Tibial nerve (tissue), 4 donors: ENCODE measurements at regions not wholly inside any gene's neighbourhood (a gene's known extent, or its start where the extent isn't known, plus 50 kb on each side); places are given as distances from the start of the nearest gene placed in this dataset.
"Not testable (repeated sequence)": the region's sequence is repeated elsewhere in the genome, so short reads cannot be mapped to it uniquely, and the experiment has no call there.

Experiments used
- DNase-seq, 2 donors: peaks; one replicate each; pipeline ENCODE4 v3.0.0-alpha.2; 2019; ENCODE audit warnings: low spot score in 2 of 2
- H3K27ac ChIP-seq, 4 donors: fragments of 200-600 bp; sonication (generic) in 3 of 4; one replicate each; pipeline ENCODE4 v1.5.1; 2017 to 2019; ENCODE audit warnings: mild to moderate bottlenecking in 1 of 4
- H3K27me3 ChIP-seq, 2 donors: fragments of 200-600 bp; sonication (generic) in 1 of 2; one replicate each; pipeline versions ENCODE4 v1.5.1 to v1.6.0; 2017 to 2019
- H3K36me3 ChIP-seq, 3 donors: fragments of 200-600 bp; sonication (generic); one replicate each; pipeline ENCODE4 v1.5.1; 2018 to 2019
- H3K4me1 ChIP-seq, 4 donors: fragments of 200-600 bp; sonication (generic) in 3 of 4; one replicate each; pipeline ENCODE4 v1.5.1; 2017 to 2019
- H3K4me3 ChIP-seq, 4 donors: fragments of 200-600 bp; sonication (generic) in 3 of 4; one replicate each; pipeline ENCODE4 v1.5.1; 2017 to 2019; ENCODE audit warnings: mild to moderate bottlenecking in 1 of 4, moderate library complexity in 1 of 4
- H3K9me3 ChIP-seq, 4 donors: fragments of 200-600 bp; sonication (generic) in 3 of 4; one replicate each; pipeline ENCODE4 v1.5.1; 2017 to 2019
- EP300 ChIP-seq, 2 donors: sonication (generic); formaldehyde crosslinking; IDR thresholded peaks; one replicate each; pipeline ENCODE4 v1.6.1; 2017; ENCODE audit warnings: antibody characterized with exemption in 2 of 2, mild to moderate bottlenecking in 1 of 2
- POLR2A ChIP-seq, 2 donors: fragments of 450-650 bp; IDR thresholded peaks; one replicate each; pipeline ENCODE4 v1.6.1; 2017; ENCODE audit warnings: antibody characterized with exemption in 2 of 2, mild to moderate bottlenecking in 2 of 2, moderate library complexity in 2 of 2
- WGBS, 2 donors: methylation state at CpG; one replicate each; pipeline ENCODE4 v1.1.5; 2018; 5-methylcytosine and 5-hydroxymethylcytosine counted together
- TF ChIP-seq, protein P1 (sequence below), 5 experiments: fragments of 200-600 bp in 3 of 5; fragments of 450-650 bp in 2 of 5; sonication (generic) in 3 of 5; IDR thresholded peaks; one replicate each; pipeline ENCODE4 v1.5.1; 2016 to 2019; ENCODE audit warnings: antibody characterized with exemption in 5 of 5, mild to moderate bottlenecking in 3 of 5, moderate library complexity in 2 of 5

DNA sequence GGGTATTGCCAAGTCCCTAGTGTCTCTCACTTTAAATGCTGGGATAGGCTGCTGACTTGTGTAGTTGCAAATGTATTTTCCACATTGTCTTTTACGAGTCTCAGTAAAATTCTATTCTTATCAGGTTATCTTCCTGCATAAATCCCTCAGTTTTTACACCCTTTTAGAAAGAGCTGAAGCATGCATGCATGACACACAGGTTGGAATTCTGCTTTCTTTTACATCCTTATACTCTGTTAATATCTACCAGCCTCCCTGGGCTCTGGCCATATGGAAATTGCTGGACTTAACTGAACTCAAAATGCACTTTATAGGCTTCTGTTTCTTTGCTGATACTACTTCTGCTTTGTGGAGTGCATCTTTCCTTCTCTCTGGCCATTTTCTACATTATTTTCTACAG, 477.4 kb downstream of the FRK start:
- H3K36me3 ChIP-seq, result no peaks in the 10 kb centered on the region
- H3K4me3 ChIP-seq, result no peak overlapping the region
- TF ChIP-seq, protein P1, sequence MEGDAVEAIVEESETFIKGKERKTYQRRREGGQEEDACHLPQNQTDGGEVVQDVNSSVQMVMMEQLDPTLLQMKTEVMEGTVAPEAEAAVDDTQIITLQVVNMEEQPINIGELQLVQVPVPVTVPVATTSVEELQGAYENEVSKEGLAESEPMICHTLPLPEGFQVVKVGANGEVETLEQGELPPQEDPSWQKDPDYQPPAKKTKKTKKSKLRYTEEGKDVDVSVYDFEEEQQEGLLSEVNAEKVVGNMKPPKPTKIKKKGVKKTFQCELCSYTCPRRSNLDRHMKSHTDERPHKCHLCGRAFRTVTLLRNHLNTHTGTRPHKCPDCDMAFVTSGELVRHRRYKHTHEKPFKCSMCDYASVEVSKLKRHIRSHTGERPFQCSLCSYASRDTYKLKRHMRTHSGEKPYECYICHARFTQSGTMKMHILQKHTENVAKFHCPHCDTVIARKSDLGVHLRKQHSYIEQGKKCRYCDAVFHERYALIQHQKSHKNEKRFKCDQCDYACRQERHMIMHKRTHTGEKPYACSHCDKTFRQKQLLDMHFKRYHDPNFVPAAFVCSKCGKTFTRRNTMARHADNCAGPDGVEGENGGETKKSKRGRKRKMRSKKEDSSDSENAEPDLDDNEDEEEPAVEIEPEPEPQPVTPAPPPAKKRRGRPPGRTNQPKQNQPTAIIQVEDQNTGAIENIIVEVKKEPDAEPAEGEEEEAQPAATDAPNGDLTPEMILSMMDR (IDR thresholded peaks at IDR 0.05), result no peak
- TF ChIP-seq POLR2A (IDR thresholded peaks at IDR 0.05) (no peak), EP300 (IDR thresholded peaks at IDR 0.05) (no peak)
- WGBS, 2 donors, result 38 to 41% methylated on average over 1 of the region's 1 CpG
- H3K27me3 ChIP-seq, result no peaks in the 10 kb centered on the region
- no peaks in the 10 kb centered on the region for H3K9me3 ChIP-seq
- no peaks in the 10 kb centered on the region for H3K4me1 ChIP-seq
- H3K27ac ChIP-seq, result no peak overlapping the region
- DNase-seq, result no peak

DNA sequence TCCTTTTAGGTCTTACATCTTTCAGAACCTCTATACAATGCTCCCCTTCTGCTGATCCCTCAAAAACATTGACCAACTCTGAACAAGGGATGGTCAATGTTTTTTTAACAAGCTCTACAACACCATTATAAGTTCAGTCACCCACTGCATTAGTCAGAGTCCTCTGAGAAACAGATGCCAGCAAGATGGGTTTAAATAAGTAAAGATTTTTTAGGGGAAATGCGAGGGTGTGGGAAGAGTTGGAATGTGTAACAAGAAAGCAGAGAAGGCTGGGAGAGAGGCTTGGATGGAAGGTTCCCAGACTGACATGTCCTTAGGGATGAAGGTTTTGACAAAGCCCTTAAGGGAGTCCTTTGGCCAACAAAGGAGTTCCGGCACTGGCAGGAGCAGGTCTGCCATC, 478.3 kb downstream of the FRK start:
- no peak for DNase-seq
- no peak overlapping the region for H3K4me3 ChIP-seq
- no peak overlapping the region for H3K27ac ChIP-seq
- no peaks in the 10 kb centered on the region for H3K9me3 ChIP-seq
- no peaks in the 10 kb centered on the region for H3K4me1 ChIP-seq
- no peaks in the 10 kb centered on the region for H3K27me3 ChIP-seq
- WGBS, 2 donors, result 84% methylated on average over 2 of the region's 2 CpGs
- H3K36me3 ChIP-seq, result no peaks in the 10 kb centered on the region
- TF ChIP-seq POLR2A (IDR thresholded peaks at IDR 0.05) (no peak), EP300 (IDR thresholded peaks at IDR 0.05) (no peak)
- TF ChIP-seq, protein P1 (IDR thresholded peaks at IDR 0.05), result no peak

DNA sequence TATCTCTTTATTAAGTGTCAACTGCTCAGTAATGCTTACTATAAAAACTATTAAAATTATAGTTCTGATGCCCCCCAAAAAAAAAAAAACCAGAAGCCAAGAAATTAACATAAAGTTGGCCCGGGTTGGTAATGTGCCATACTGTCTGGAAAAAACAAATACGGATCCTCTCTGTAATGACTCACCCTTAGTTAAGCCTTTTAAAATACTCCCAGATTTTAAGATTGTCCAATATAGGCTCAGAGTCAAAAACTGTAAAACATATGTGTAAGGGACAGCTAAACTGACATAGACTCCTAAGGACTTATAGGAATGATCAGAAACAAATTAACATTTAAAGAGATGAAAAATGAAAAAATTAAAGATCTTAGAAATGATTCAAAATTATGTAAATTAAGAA, 481.1 kb downstream of the FRK start:
- H3K36me3 ChIP-seq, H3K9me3 ChIP-seq, H3K4me1 ChIP-seq, H3K27ac ChIP-seq, H3K27me3 ChIP-seq, H3K4me3 ChIP-seq, DNase-seq: not testable (repeated sequence)
- WGBS, 2 donors, result 93% methylated on average over 2 of the region's 2 CpGs

DNA sequence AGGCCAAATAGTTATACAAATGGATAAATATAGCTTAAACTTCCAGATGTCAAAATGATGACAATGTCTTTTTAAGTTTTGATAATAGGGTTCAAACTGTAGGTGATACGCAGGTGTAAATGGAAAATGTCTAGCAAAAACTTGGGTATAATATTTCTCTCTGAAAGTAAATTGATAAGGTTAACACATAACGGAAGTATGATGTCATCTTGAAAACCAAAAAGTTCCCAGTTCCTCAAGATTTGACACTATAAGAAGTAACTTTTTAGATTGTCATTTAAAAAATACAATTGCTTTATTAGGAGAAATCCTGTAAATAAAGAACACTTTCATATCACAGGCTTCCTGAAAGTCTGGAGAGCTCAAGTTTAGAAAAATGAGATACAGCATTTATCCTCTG, 483.4 kb downstream of the FRK start:
- DNase-seq, result no peak
- Histone ChIP-seq H3K4me1 (no peaks in the 10 kb centered on the region), H3K9me3 (no peaks in the 10 kb centered on the region), H3K36me3 (no peaks in the 10 kb centered on the region), H3K27me3 (no peaks in the 10 kb centered on the region), H3K4me3 (no peak overlapping the region), H3K27ac (no peak overlapping the region)
- TF ChIP-seq POLR2A (IDR thresholded peaks at IDR 0.05) (no peak), EP300 (IDR thresholded peaks at IDR 0.05) (no peak)
- TF ChIP-seq, protein P1 (IDR thresholded peaks at IDR 0.05), result no peak
- 64 to 73% methylated on average over 2 of the region's 2 CpGs for WGBS, 2 donors

DNA sequence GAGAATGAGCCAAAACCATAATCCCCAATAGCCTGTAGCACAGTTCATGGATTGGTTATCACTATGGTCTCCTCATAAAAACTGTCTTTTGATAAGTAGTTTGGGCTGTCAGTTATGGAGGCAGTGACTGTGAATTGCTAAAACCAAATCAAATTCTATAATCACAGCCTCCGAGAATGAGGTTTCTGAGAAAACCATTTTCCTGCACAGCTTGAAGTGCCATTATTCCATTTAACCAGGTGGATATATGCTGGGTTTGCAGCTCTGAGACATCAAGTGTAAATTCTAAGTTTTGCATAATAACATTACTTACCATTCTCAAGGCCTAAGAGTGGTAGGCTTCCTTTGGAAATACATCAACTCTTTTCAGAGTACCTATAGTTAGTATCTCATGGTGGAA, 485.4 kb downstream of the FRK start:
- Histone ChIP-seq H3K4me1 (no peaks in the 10 kb centered on the region), H3K9me3 (no peaks in the 10 kb centered on the region), H3K36me3 (no peaks in the 10 kb centered on the region), H3K27ac (no peak overlapping the region), H3K4me3 (no peak overlapping the region), H3K27me3 (no peaks in the 10 kb centered on the region)
- TF ChIP-seq POLR2A (IDR thresholded peaks at IDR 0.05) (no peak), EP300 (IDR thresholded peaks at IDR 0.05) (no peak)
- TF ChIP-seq, protein P1 (IDR thresholded peaks at IDR 0.05), result no peak
- DNase-seq, result no peak
- WGBS, 2 donors, result 17 to 86% methylated on average over 1 of the region's 1 CpG

DNA sequence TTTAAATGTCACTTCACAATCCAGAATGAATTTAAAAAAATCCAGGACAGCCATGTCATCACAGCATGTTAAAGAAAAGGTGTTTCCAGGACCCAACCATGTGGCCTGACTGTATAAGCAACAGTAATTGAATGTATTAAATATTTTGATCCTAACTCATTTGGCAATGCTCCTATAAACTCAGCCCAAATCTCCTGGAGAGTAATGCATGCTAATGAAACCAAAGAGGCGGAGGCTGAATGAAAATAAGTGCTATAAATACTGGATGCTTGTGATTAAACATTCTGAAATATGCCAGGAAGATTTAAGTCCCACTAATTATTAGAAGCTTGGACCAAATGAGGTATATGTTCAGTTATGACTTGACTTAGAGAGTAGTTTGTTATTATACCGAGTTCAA, 486.8 kb downstream of the FRK start:
- TF ChIP-seq EP300 (IDR thresholded peaks at IDR 0.05), result no peak
- no peak for TF ChIP-seq POLR2A (IDR thresholded peaks at IDR 0.05)
- TF ChIP-seq, protein P1 (IDR thresholded peaks at IDR 0.05), result no peak
- no peak for DNase-seq
- Histone ChIP-seq H3K4me1 (no peaks in the 10 kb centered on the region), H3K9me3 (peaks cover 0 to 3% (median 0%) of the 10 kb centered on the region in 4 donors), H3K27ac (no peak overlapping the region), H3K4me3 (no peak overlapping the region), H3K36me3 (no peaks in the 10 kb centered on the region), H3K27me3 (no peaks in the 10 kb centered on the region)
- WGBS, 2 donors, result 72 to 75% methylated on average over 2 of the region's 2 CpGs
